ENCODE measurements at regions not wholly inside any gene's neighbourhood (a gene's known extent, or its start where the extent isn't known, plus 50 kb on each side); places are given as distances from the start of the nearest gene placed in this dataset.

GRCh38 chr2:138928374-138929021 lies 148.3 kb upstream of the NXPH2 start:
- TF ChIP-seq, protein P1, sequence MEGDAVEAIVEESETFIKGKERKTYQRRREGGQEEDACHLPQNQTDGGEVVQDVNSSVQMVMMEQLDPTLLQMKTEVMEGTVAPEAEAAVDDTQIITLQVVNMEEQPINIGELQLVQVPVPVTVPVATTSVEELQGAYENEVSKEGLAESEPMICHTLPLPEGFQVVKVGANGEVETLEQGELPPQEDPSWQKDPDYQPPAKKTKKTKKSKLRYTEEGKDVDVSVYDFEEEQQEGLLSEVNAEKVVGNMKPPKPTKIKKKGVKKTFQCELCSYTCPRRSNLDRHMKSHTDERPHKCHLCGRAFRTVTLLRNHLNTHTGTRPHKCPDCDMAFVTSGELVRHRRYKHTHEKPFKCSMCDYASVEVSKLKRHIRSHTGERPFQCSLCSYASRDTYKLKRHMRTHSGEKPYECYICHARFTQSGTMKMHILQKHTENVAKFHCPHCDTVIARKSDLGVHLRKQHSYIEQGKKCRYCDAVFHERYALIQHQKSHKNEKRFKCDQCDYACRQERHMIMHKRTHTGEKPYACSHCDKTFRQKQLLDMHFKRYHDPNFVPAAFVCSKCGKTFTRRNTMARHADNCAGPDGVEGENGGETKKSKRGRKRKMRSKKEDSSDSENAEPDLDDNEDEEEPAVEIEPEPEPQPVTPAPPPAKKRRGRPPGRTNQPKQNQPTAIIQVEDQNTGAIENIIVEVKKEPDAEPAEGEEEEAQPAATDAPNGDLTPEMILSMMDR (IDR thresholded peaks at IDR 0.05; ENCODE audit: low read length), result no peak
- TF ChIP-seq EZH2 (IDR thresholded peaks at IDR 0.05; ENCODE audit: borderline replicate concordance, low read length), result no peak

Data from OCI-LY1 (cell line).